SK-N-SH (cell line): ENCODE measurements at regions not wholly inside any gene's neighbourhood (a gene's known extent, or its start where the extent isn't known, plus 50 kb on each side); places are given as distances from the start of the nearest gene placed in this dataset.

ENCODE experiments used
- CTCF ChIA-PET: fragments of 300-600, 350-600 bp; formaldehyde crosslinking; extraction: SDS; loops from one replicate; lab custom pipeline; 2021; lab: Yijun Ruan, JAX
- POLR2A ChIA-PET: fragments of 350-600 bp; sonication (Branson Sonifier 250); formaldehyde crosslinking; extraction: SDS; loops from one replicate; lab custom pipeline; 2020; ENCODE audit warnings: antibody characterized with exemption, inconsistent platforms; lab: Yijun Ruan, JAX
- DNase-seq: peaks from one replicate; pipeline ENCODE4 v3.0.0; 2012
- H2AFZ ChIP-seq: fragments of 200-600 bp; sonication (generic); 2 replicates; pipeline ENCODE4 v1.8.1; 2016; ENCODE audit warnings: antibody characterized with exemption, mild to moderate bottlenecking, low read depth
- H3F3A ChIP-seq: fragments of 200-600 bp; sonication (generic); replicated peaks from 2 replicates; pipeline ENCODE3; 2016; ENCODE audit warnings: antibody characterized with exemption, mild to moderate bottlenecking; ENCODE audit not compliant: insufficient read depth
- H3K27ac ChIP-seq, 2 experiments: fragments of 200-500 bp in 1 of 2; fragments of 200-600 bp in 1 of 2; sonication (Bioruptor generic) in 1 of 2; sonication (generic), shearing (Covaris generic) in 1 of 2; 2 replicates each; pipeline versions ENCODE4 v1.5.1 to v1.6.1; 2014 to 2016; ENCODE audit warnings: low read depth in 2 of 2, inconsistent platforms in 1 of 2, low read length in 1 of 2, mild to moderate bottlenecking in 1 of 2, mixed read lengths in 1 of 2
- H3K27me3 ChIP-seq: fragments of 200-600 bp; sonication (generic), shearing (Covaris generic); 2 replicates; pipeline ENCODE4 v1.6.1; 2016; ENCODE audit warnings: mixed run types; ENCODE audit not compliant: insufficient read depth
- H3K36me3 ChIP-seq, 2 experiments: fragments of 200-500 bp in 1 of 2; fragments of 200-600 bp in 1 of 2; sonication (Bioruptor generic) in 1 of 2; sonication (generic) in 1 of 2; replicated peaks in 1 of 2; 2 replicates each; pipeline versions ENCODE3 to v1.5.1; 2014 to 2016; ENCODE audit warnings: low read length in 1 of 2, mild to moderate bottlenecking in 1 of 2; ENCODE audit not compliant: insufficient read depth in 2 of 2, control insufficient read depth in 1 of 2
- H3K4me1 ChIP-seq, 2 experiments: fragments of 200-500 bp in 1 of 2; fragments of 200-600 bp in 1 of 2; sonication (Bioruptor generic) in 1 of 2; sonication (generic), shearing (Covaris generic) in 1 of 2; 2 replicates each; pipeline versions ENCODE4 v1.5.1 to v1.6.1; 2014 to 2016; ENCODE audit warnings: low read depth in 1 of 2, low read length in 1 of 2, mixed run types in 1 of 2; ENCODE audit not compliant: insufficient read depth in 2 of 2, control insufficient read depth in 1 of 2
- H3K4me2 ChIP-seq: fragments of 200-600 bp; sonication (generic), shearing (Covaris generic); 2 replicates; pipeline ENCODE4 v1.6.1; 2017; ENCODE audit warnings: mixed run types
- H3K4me3 ChIP-seq, 2 experiments: fragments of 200-500 bp in 1 of 2; fragments of 200-600 bp in 1 of 2; sonication (Bioruptor generic) in 1 of 2; sonication (generic), shearing (Covaris generic) in 1 of 2; 2 replicates each; pipeline versions ENCODE4 v1.5.1 to v1.8.1; 2014 to 2016; ENCODE audit warnings: low read depth in 2 of 2, inconsistent platforms in 1 of 2, low read length in 1 of 2, mild to moderate bottlenecking in 1 of 2, mixed read lengths in 1 of 2, moderate library complexity in 1 of 2
- H3K79me2 ChIP-seq: fragments of 200-600 bp; sonication (generic); 2 replicates; pipeline ENCODE4 v1.8.1; 2017; ENCODE audit warnings: mild to moderate bottlenecking; ENCODE audit not compliant: insufficient read depth
- H3K9ac ChIP-seq: fragments of 200-600 bp; sonication (generic); 2 replicates; pipeline ENCODE4 v1.6.1; 2017; ENCODE audit warnings: mixed run types
- H3K9me2 ChIP-seq: fragments of 200-600 bp; sonication (generic); 2 replicates; pipeline ENCODE4 v1.6.1; 2017; ENCODE audit warnings: mixed run types
- H3K9me3 ChIP-seq: fragments of 200-600 bp; sonication (generic); 2 replicates; pipeline ENCODE4 v1.6.1; 2017; ENCODE audit warnings: mixed run types, mild to moderate bottlenecking, moderate library complexity
- H4K20me1 ChIP-seq: fragments of 200-600 bp; sonication (generic); 2 replicates; pipeline ENCODE4 v1.6.1; 2017; ENCODE audit warnings: mild to moderate bottlenecking, mixed run types; ENCODE audit not compliant: insufficient read depth
- CHD2 ChIP-seq: fragments of 150-350 bp; IDR thresholded peaks from 2 replicates; pipeline ENCODE4 v1.6.1; 2018; ENCODE audit warnings: low read length; ENCODE audit not compliant: partially characterized antibody
- EP300 ChIP-seq, 2 experiments: IDR thresholded peaks; 2 replicates each; pipeline versions ENCODE4 v1.4.0 to v1.6.1; 2012; ENCODE audit warnings: borderline replicate concordance in 1 of 2, low read depth in 1 of 2, low read length in 1 of 2
- EZH2phosphoT487 ChIP-seq: fragments of 200-600 bp; sonication (generic); IDR thresholded peaks from 2 replicates; pipeline ENCODE4 v1.6.1; 2017; ENCODE audit warnings: low read depth, mixed run types, mild to moderate bottlenecking, antibody characterized with exemption, moderate library complexity, borderline replicate concordance
- FOSL2 ChIP-seq: IDR thresholded peaks from 2 replicates; pipeline ENCODE4 v1.4.0; 2012; ENCODE audit warnings: low read depth, mild to moderate bottlenecking, moderate library complexity, borderline replicate concordance
- FOXM1 ChIP-seq: IDR thresholded peaks from 2 replicates; pipeline ENCODE4 v1.4.0; 2012; ENCODE audit warnings: low read depth, mild to moderate bottlenecking
- GABPA ChIP-seq: IDR thresholded peaks from 2 replicates; pipeline ENCODE4 v1.4.0; 2012; ENCODE audit warnings: low read depth, mild to moderate bottlenecking
- JUND ChIP-seq: IDR thresholded peaks from 2 replicates; pipeline ENCODE4 v1.4.0; 2012
- MEF2A ChIP-seq: IDR thresholded peaks from 2 replicates; pipeline ENCODE4 v1.4.0; 2012; ENCODE audit warnings: low read depth, borderline replicate concordance
- MXI1 ChIP-seq: IDR thresholded peaks from 2 replicates; pipeline ENCODE4 v1.6.1; 2012; ENCODE audit warnings: mild to moderate bottlenecking, low read depth, low read length, improper control_type of control experiment
- NFIC ChIP-seq: IDR thresholded peaks from 2 replicates; pipeline ENCODE4 v1.4.0; 2012; ENCODE audit warnings: borderline replicate concordance
- POLR2AphosphoS5 ChIP-seq: IDR thresholded peaks from 2 replicates; pipeline ENCODE4 v1.6.1; 2012; ENCODE audit warnings: low read depth, low read length
- RAD21 ChIP-seq: IDR thresholded peaks from 2 replicates; pipeline ENCODE4 v1.6.1; 2012; ENCODE audit warnings: mild to moderate bottlenecking, low read length
- RCOR1 ChIP-seq: fragments of 150-350 bp; IDR thresholded peaks from 2 replicates; pipeline ENCODE4 v1.6.1; 2017; ENCODE audit warnings: antibody characterized with exemption, low read length
- TAF1 ChIP-seq: IDR thresholded peaks from 2 replicates; pipeline ENCODE4 v1.6.1; 2012; ENCODE audit warnings: low read depth, mild to moderate bottlenecking, low read length, moderate library complexity, borderline replicate concordance
- TEAD4 ChIP-seq: IDR thresholded peaks from 2 replicates; pipeline ENCODE4 v1.4.0; 2012; ENCODE audit warnings: mild to moderate bottlenecking, borderline replicate concordance; ENCODE audit not compliant: insufficient read depth
- WGBS: methylation state at CpG from one replicate; pipeline ENCODE4 v1.1.6; 2017; ENCODE audit warnings: low lambda C conversion rate; 5-methylcytosine and 5-hydroxymethylcytosine counted together
- TF ChIP-seq, protein P1 (sequence below): fragments of 200-600 bp; sonication (generic); IDR thresholded peaks from 2 replicates; pipeline ENCODE4 v1.6.1; 2017; ENCODE audit warnings: antibody characterized with exemption, mild to moderate bottlenecking, moderate library complexity
- TF ChIP-seq, protein P2 (sequence below): IDR thresholded peaks from 2 replicates; pipeline ENCODE4 v1.6.1; 2012; ENCODE audit warnings: mild to moderate bottlenecking, low read depth, low read length, moderate library complexity
- TF ChIP-seq, protein P3 (sequence below): IDR thresholded peaks from 2 replicates; pipeline ENCODE4 v1.4.0; 2012; ENCODE audit warnings: low read depth
- TF ChIP-seq, protein P4 (sequence below): IDR thresholded peaks from 2 replicates; pipeline ENCODE4; 2012

DNA sequence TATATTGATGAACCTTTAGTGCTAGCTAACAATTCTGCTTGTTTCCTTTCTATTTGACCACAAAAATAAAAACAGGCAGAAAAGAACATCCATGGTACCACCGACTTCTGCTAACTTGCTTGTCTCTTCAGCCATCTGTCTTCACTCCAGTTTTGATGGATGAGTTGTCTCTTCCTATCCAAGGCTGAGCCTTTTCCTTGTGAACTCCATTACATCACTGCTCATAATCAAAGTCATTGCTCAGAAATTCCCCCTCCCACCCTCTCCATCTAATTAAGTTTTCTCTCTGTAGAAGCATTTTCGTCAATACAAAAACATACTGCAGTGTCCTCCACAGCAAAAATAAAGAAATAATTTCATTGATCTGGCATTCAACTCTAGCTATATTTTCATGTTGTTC lies 184.4 kb downstream of the SPCS3 start:
- Histone ChIP-seq H3F3A (no peaks in the 10 kb centered on the region), H3K27ac (no peak overlapping the region), H3K9me2 (no peaks in the 10 kb centered on the region), H3K9ac (no peak overlapping the region), H4K20me1 (no peaks in the 10 kb centered on the region), H3K79me2 (no peaks in the 10 kb centered on the region), H3K4me1 (no peaks in the 10 kb centered on the region), H3K27me3 (peaks cover 17% of the 10 kb centered on the region; the same call in 1 of the 2 replicates), H3K36me3 (no peaks in the 10 kb centered on the region), H2AFZ (no peak overlapping the region), H3K4me2 (no peak overlapping the region), H3K4me3 (no peak overlapping the region), H3K9me3 (peaks cover 3% of the 10 kb centered on the region; the same call in 1 of the 2 replicates)
- WGBS = 9% methylated on average over 2 of the region's 2 CpGs
- ChIA-PET POLR2A (no interaction called here), CTCF (no interaction called here)
- no peak for DNase-seq
- TF ChIP-seq FOSL2 = no peak
- TF ChIP-seq RAD21 = no peak

DNA sequence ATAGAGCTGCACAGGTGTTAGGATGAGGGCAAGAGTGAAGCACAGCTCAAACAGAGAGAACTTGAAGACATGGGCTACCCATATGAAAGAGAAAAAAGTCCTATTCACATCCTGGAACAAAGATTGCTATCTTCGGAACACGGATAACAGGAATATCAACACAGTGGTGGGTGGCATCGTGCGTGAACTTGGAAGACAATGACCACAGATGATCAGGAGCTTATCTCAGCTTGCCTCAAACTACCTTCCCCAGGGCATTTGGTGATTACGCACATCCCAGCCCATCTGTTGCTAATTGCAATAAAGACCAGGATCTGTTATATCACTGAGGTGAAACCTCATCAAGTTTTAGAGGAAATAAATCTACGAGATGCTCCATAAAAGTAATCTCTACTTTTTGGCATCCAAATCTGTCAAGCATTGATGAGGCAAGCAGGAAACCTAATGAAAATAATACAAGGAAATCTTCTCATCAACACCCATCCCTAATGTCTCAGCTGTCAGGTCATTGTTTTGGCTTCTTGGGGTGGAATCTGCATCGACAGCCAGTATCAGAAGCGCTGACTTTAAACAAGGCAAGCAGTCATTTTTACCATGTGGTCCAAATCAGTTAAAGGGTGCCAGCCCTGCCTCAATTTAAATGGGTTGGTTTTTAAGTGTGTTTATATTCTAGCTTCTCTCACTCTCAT lies 188.2 kb downstream of the SPCS3 start:
- CTCF ChIA-PET = no interaction called here
- H3K79me2 ChIP-seq = no peaks in the 10 kb centered on the region
- WGBS = 23% methylated on average over 8 of the region's 8 CpGs
- TF ChIP-seq, protein P1, sequence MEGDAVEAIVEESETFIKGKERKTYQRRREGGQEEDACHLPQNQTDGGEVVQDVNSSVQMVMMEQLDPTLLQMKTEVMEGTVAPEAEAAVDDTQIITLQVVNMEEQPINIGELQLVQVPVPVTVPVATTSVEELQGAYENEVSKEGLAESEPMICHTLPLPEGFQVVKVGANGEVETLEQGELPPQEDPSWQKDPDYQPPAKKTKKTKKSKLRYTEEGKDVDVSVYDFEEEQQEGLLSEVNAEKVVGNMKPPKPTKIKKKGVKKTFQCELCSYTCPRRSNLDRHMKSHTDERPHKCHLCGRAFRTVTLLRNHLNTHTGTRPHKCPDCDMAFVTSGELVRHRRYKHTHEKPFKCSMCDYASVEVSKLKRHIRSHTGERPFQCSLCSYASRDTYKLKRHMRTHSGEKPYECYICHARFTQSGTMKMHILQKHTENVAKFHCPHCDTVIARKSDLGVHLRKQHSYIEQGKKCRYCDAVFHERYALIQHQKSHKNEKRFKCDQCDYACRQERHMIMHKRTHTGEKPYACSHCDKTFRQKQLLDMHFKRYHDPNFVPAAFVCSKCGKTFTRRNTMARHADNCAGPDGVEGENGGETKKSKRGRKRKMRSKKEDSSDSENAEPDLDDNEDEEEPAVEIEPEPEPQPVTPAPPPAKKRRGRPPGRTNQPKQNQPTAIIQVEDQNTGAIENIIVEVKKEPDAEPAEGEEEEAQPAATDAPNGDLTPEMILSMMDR = no peak
- no peak for TF ChIP-seq TAF1
- no peak for TF ChIP-seq FOSL2
- TF ChIP-seq, protein P2, sequence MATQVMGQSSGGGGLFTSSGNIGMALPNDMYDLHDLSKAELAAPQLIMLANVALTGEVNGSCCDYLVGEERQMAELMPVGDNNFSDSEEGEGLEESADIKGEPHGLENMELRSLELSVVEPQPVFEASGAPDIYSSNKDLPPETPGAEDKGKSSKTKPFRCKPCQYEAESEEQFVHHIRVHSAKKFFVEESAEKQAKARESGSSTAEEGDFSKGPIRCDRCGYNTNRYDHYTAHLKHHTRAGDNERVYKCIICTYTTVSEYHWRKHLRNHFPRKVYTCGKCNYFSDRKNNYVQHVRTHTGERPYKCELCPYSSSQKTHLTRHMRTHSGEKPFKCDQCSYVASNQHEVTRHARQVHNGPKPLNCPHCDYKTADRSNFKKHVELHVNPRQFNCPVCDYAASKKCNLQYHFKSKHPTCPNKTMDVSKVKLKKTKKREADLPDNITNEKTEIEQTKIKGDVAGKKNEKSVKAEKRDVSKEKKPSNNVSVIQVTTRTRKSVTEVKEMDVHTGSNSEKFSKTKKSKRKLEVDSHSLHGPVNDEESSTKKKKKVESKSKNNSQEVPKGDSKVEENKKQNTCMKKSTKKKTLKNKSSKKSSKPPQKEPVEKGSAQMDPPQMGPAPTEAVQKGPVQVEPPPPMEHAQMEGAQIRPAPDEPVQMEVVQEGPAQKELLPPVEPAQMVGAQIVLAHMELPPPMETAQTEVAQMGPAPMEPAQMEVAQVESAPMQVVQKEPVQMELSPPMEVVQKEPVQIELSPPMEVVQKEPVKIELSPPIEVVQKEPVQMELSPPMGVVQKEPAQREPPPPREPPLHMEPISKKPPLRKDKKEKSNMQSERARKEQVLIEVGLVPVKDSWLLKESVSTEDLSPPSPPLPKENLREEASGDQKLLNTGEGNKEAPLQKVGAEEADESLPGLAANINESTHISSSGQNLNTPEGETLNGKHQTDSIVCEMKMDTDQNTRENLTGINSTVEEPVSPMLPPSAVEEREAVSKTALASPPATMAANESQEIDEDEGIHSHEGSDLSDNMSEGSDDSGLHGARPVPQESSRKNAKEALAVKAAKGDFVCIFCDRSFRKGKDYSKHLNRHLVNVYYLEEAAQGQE = no peak
- no peak for TF ChIP-seq FOXM1
- no peak for TF ChIP-seq TEAD4
- TF ChIP-seq GABPA = no peak
- TF ChIP-seq CHD2 = no peak
- TF ChIP-seq NFIC = no peak
- TF ChIP-seq MXI1 = no peak
- no peak for TF ChIP-seq POLR2AphosphoS5
- TF ChIP-seq MEF2A = no peak
- no peak for TF ChIP-seq EZH2phosphoT487
- no peak for TF ChIP-seq JUND
- TF ChIP-seq, protein P3, sequence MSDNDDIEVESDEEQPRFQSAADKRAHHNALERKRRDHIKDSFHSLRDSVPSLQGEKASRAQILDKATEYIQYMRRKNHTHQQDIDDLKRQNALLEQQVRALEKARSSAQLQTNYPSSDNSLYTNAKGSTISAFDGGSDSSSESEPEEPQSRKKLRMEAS = no peak
- no peak for TF ChIP-seq EP300 (IDR thresholded peaks at IDR 0.05; ENCODE audit: borderline replicate concordance in 1 of 2, low read depth in 1 of 2, low read length in 1 of 2)
- no peak for TF ChIP-seq RCOR1
- TF ChIP-seq, protein P4, sequence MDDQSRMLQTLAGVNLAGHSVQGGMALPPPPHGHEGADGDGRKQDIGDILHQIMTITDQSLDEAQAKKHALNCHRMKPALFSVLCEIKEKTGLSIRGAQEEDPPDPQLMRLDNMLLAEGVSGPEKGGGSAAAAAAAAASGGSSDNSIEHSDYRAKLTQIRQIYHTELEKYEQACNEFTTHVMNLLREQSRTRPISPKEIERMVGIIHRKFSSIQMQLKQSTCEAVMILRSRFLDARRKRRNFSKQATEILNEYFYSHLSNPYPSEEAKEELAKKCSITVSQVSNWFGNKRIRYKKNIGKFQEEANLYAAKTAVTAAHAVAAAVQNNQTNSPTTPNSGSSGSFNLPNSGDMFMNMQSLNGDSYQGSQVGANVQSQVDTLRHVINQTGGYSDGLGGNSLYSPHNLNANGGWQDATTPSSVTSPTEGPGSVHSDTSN = no peak

More for the DNA sequence above, 188.2 kb downstream of the SPCS3 start:
- H3K4me3 ChIP-seq = no peak overlapping the region
- no peak overlapping the region for H3K27ac ChIP-seq
- DNase-seq = no peak
- H3K27me3 ChIP-seq = peaks cover 14% of the 10 kb centered on the region; the same call in 1 of the 2 replicates
- H3K9ac ChIP-seq = no peak overlapping the region
- POLR2A ChIA-PET = no interaction called here
- H3K36me3 ChIP-seq = no peaks in the 10 kb centered on the region
- no peaks in the 10 kb centered on the region for H3F3A ChIP-seq
- no peak overlapping the region for H2AFZ ChIP-seq
- no peaks in the 10 kb centered on the region for H4K20me1 ChIP-seq
- no peak overlapping the region for H3K4me2 ChIP-seq
- H3K9me3 ChIP-seq = peaks cover 3% of the 10 kb centered on the region; the same call in 1 of the 2 replicates
- no peaks in the 10 kb centered on the region for H3K4me1 ChIP-seq
- no peaks in the 10 kb centered on the region for H3K9me2 ChIP-seq
